IMR-90 (cell line): ENCODE measurements at regions not wholly inside any gene's neighbourhood (a gene's known extent, or its start where the extent isn't known, plus 50 kb on each side); places are given as distances from the start of the nearest gene placed in this dataset.

Experiments used
- ATAC-seq: fragments of 200-7000 bp; cut with Tn5 transposase; 2 replicates; pipeline ENCODE4 v1.9.1; 2020; ENCODE audit warnings: low read depth, mild to moderate bottlenecking, moderate library complexity
- BruUV-seq: library from RNA; stranded (reverse); fragments of 400-500 nt; replicated peaks from 2 replicates; lab custom pipeline; 2021; lab: Mats Ljungman, UMichigan
- CTCF ChIA-PET: fragments of 300-600 bp; formaldehyde crosslinking; extraction: SDS; loops from one replicate; lab custom pipeline; 2021; ENCODE audit warnings: antibody characterized with exemption; lab: Yijun Ruan, JAX
- POLR2A ChIA-PET: fragments of 300-600 bp; sonication (Branson Sonifier 250); formaldehyde crosslinking; loops from one replicate; lab custom pipeline; 2022; ENCODE audit warnings: antibody characterized with exemption; ENCODE audit not compliant: unreplicated experiment; lab: Charles Lee
- DNase-seq: peaks from one replicate; pipeline ENCODE4 v3.0.0; 2013
- H2AFZ ChIP-seq: replicated peaks from 2 replicates; pipeline ENCODE3; 2013; ENCODE audit warnings: low read length, mild to moderate bottlenecking; ENCODE audit not compliant: poor library complexity
- H2AK5ac ChIP-seq: 2 replicates; pipeline ENCODE4 v1.6.1; 2013; ENCODE audit warnings: low read depth, low read length, inconsistent platforms
- H2AK9ac ChIP-seq: replicated peaks from 2 replicates; pipeline ENCODE3; 2013; ENCODE audit warnings: mild to moderate bottlenecking, low read depth, low read length, moderate library complexity; ENCODE audit not compliant: poor library complexity
- H2BK120ac ChIP-seq: 2 replicates; pipeline ENCODE4 v1.6.1; 2013; ENCODE audit warnings: low read depth, low read length, inconsistent platforms
- H2BK15ac ChIP-seq: 3 replicates; pipeline ENCODE4 v1.6.1; 2013; ENCODE audit warnings: low read depth, low read length, inconsistent platforms
- H2BK20ac ChIP-seq: 2 replicates; pipeline ENCODE4 v1.6.1; 2013; ENCODE audit warnings: low read depth, mild to moderate bottlenecking, inconsistent platforms, low read length, moderate library complexity
- H2BK5ac ChIP-seq: 2 replicates; pipeline ENCODE4 v1.6.1; 2013; ENCODE audit warnings: mild to moderate bottlenecking, low read depth, low read length, inconsistent platforms; ENCODE audit not compliant: poor library complexity, severe bottlenecking
- H3K14ac ChIP-seq: replicated peaks from 2 replicates; pipeline ENCODE4 v1.6.1; 2013; ENCODE audit warnings: low read depth, low read length, inconsistent platforms
- H3K18ac ChIP-seq: 2 replicates; pipeline ENCODE4 v1.6.1; 2013; ENCODE audit warnings: low read depth, low read length, control low read depth
- H3K23ac ChIP-seq: 2 replicates; pipeline ENCODE4 v1.6.1; 2013; ENCODE audit warnings: low read depth, low read length, inconsistent platforms
- H3K27ac ChIP-seq: 2 replicates; pipeline ENCODE4 v1.5.1; 2013; ENCODE audit warnings: mild to moderate bottlenecking, control low read depth, low read length; ENCODE audit not compliant: insufficient read depth
- H3K27me3 ChIP-seq: 2 replicates; pipeline ENCODE4 v1.6.1; 2013; ENCODE audit warnings: low read length; ENCODE audit not compliant: control insufficient read depth, insufficient read depth
- H3K36me3 ChIP-seq: 2 replicates; pipeline ENCODE4 v1.6.1; 2013; ENCODE audit warnings: low read length, mixed read lengths; ENCODE audit not compliant: control insufficient read depth, insufficient read depth
- H3K4ac ChIP-seq: 2 replicates; pipeline ENCODE4 v1.6.1; 2013; ENCODE audit warnings: low read depth, low read length, inconsistent platforms
- H3K4me1 ChIP-seq: 2 replicates; pipeline ENCODE4 v1.6.1; 2013; ENCODE audit warnings: low read length, mixed read lengths; ENCODE audit not compliant: control insufficient read depth, insufficient read depth
- H3K4me2 ChIP-seq: 2 replicates; pipeline ENCODE4 v1.6.1; 2013; ENCODE audit warnings: low read depth, mild to moderate bottlenecking, control low read depth, low read length, moderate library complexity
- H3K4me3 ChIP-seq: 2 replicates; pipeline ENCODE4 v1.5.1; 2013; ENCODE audit warnings: low read depth, mild to moderate bottlenecking, control low read depth, low read length, moderate library complexity; ENCODE audit not compliant: insufficient read depth
- H3K56ac ChIP-seq: 2 replicates; pipeline ENCODE4 v1.6.1; 2013; ENCODE audit warnings: low read length, inconsistent platforms; ENCODE audit not compliant: insufficient read depth; ENCODE audit errors: extremely low read depth
- H3K79me1 ChIP-seq, 2 experiments: 2 replicates each; pipeline ENCODE4 v1.6.1; 2013; ENCODE audit warnings: low read length in 2 of 2, inconsistent platforms in 1 of 2, low read depth in 1 of 2
- H3K9ac ChIP-seq: 2 replicates; pipeline ENCODE4 v1.6.1; 2013; ENCODE audit warnings: low read depth, low read length, control low read depth
- H3K9me1 ChIP-seq: 2 replicates; pipeline ENCODE4 v1.6.1; 2013; ENCODE audit warnings: low read length, inconsistent platforms; ENCODE audit not compliant: insufficient read depth
- H3K9me3 ChIP-seq: 2 replicates; pipeline ENCODE4 v1.6.1; 2013; ENCODE audit warnings: low read length; ENCODE audit not compliant: control insufficient read depth, insufficient read depth
- H4K20me1 ChIP-seq: 2 replicates; pipeline ENCODE4 v1.6.1; 2013; ENCODE audit warnings: low read length, inconsistent platforms; ENCODE audit not compliant: insufficient read depth
- H4K5ac ChIP-seq: 2 replicates; pipeline ENCODE4 v1.6.1; 2013; ENCODE audit warnings: mild to moderate bottlenecking, low read depth, low read length, control low read depth
- H4K8ac ChIP-seq, 2 experiments: 2 replicates each; pipeline ENCODE4 v1.6.1; 2013; ENCODE audit warnings: low read depth in 2 of 2, low read length in 2 of 2, control low read depth in 1 of 2, inconsistent platforms in 1 of 2
- H4K91ac ChIP-seq: 2 replicates; pipeline ENCODE4 v1.6.1; 2013; ENCODE audit warnings: low read depth, low read length, inconsistent platforms; ENCODE audit not compliant: insufficient read depth
- BHLHE40 ChIP-seq: fragments of 150-350 bp; IDR thresholded peaks from 2 replicates; pipeline ENCODE4 v1.6.1; 2016; ENCODE audit warnings: mild to moderate bottlenecking, low read depth, low read length
- CEBPB ChIP-seq: IDR thresholded peaks from 2 replicates; pipeline ENCODE4 v1.6.1; 2012; ENCODE audit warnings: low read depth, low read length, improper control_type of control experiment
- CHD1 ChIP-seq: IDR thresholded peaks from 2 replicates; pipeline ENCODE4 v1.6.1; 2012; ENCODE audit warnings: low read depth, low read length, improper control_type of control experiment
- ELK1 ChIP-seq: fragments of 150-350 bp; IDR thresholded peaks from 2 replicates; pipeline ENCODE4 v1.6.1; 2016; ENCODE audit warnings: low read depth, mild to moderate bottlenecking, low read length, moderate library complexity, borderline replicate concordance
- FOS ChIP-seq: fragments of 150-350 bp; IDR thresholded peaks from 2 replicates; pipeline ENCODE4 v1.6.1; 2016; ENCODE audit warnings: low read depth, low read length
- MAFK ChIP-seq: IDR thresholded peaks from 2 replicates; pipeline ENCODE4 v1.6.1; 2012; ENCODE audit warnings: low read depth, low read length, improper control_type of control experiment
- MAZ ChIP-seq: IDR thresholded peaks from 2 replicates; pipeline ENCODE4 v1.6.1; 2012; ENCODE audit warnings: low read depth, mild to moderate bottlenecking, low read length, improper control_type of control experiment, moderate library complexity, borderline replicate concordance
- MXI1 ChIP-seq: IDR thresholded peaks from 2 replicates; pipeline ENCODE4 v1.6.1; 2012; ENCODE audit warnings: low read depth, mild to moderate bottlenecking, low read length, moderate library complexity, borderline replicate concordance
- NFE2L2 ChIP-seq: fragments of 150-350 bp; IDR thresholded peaks from 2 replicates; pipeline ENCODE4 v1.6.1; 2016; ENCODE audit warnings: low read depth, mild to moderate bottlenecking, low read length
- POLR2A ChIP-seq: IDR thresholded peaks from 2 replicates; pipeline ENCODE4 v1.6.1; 2012; ENCODE audit warnings: mild to moderate bottlenecking, low read depth, low read length
- RAD21 ChIP-seq: IDR thresholded peaks from 2 replicates; pipeline ENCODE4 v1.6.1; 2012; ENCODE audit warnings: low read length, improper control_type of control experiment
- RCOR1 ChIP-seq: IDR thresholded peaks from 2 replicates; pipeline ENCODE4 v1.6.1; 2012; ENCODE audit warnings: mild to moderate bottlenecking, low read length, improper control_type of control experiment; ENCODE audit not compliant: insufficient replicate concordance
- RFX5 ChIP-seq: IDR thresholded peaks from 2 replicates; pipeline ENCODE4 v1.8.0; 2012; ENCODE audit warnings: low read depth, mild to moderate bottlenecking, low read length, moderate library complexity
- SMC3 ChIP-seq: fragments of 150-350 bp; IDR thresholded peaks from 2 replicates; pipeline ENCODE4 v1.6.1; 2016; ENCODE audit warnings: low read depth, mild to moderate bottlenecking, antibody characterized with exemption, low read length, moderate library complexity
- USF2 ChIP-seq: fragments of 150-350 bp; IDR thresholded peaks from 2 replicates; pipeline ENCODE4 v1.6.1; 2017; ENCODE audit warnings: mild to moderate bottlenecking, antibody characterized with exemption, low read length, low read depth
- WGBS, 2 experiments: methylation state at CpG; one replicate each; pipeline versions ENCODE4 v1.1.5 to v1.1.7; 2013; ENCODE audit warnings: missing lambda C conversion rate in 2 of 2; ENCODE audit not compliant: insufficient read length in 1 of 2; ENCODE audit errors: extremely low coverage in 2 of 2; 5-methylcytosine and 5-hydroxymethylcytosine counted together
- dilution Hi-C: fragments of 300-500 bp; cut with HindIII; formaldehyde crosslinking; loops from one replicate; pipeline ENCODE4 v1.14.3; 2018; ENCODE audit warnings: low sequenced_read_pairs; ENCODE audit not compliant: unreplicated experiment
- in situ Hi-C: fragments of 300-500 bp; cut with MboI; formaldehyde crosslinking; loops from 3 replicates; pipeline ENCODE4 v1.14.3; 2019; ENCODE audit warnings: low sequenced_read_pairs, inconsistent platforms, mixed read lengths
- intact Hi-C: fragments of 100-400 bp; cut with micrococcal nuclease; formaldehyde crosslinking; loops from 2 replicates; pipeline ENCODE4 v1.10.0; 2022
- TF ChIP-seq, protein P1 (sequence below): conservative IDR thresholded peaks from 2 replicates; pipeline ENCODE4 v1.5.1; 2012; ENCODE audit warnings: mild to moderate bottlenecking, low read depth, low read length, improper control_type of control experiment

- Histone ChIP-seq H4K5ac (no peak overlapping the region), H3K27me3 (no peaks in the 10 kb centered on the region), H3K4me3 (no peak overlapping the region), H3K23ac (no peak overlapping the region), H2AK5ac (no peak overlapping the region), H4K20me1 (no peaks in the 10 kb centered on the region), H2BK20ac (no peak overlapping the region), H4K91ac (no peak overlapping the region), H3K18ac (no peak overlapping the region), H2BK15ac (no peak overlapping the region), H3K36me3 (no peaks in the 10 kb centered on the region), H3K9ac (no peak overlapping the region), H2BK5ac (no peak overlapping the region), H3K56ac (no peak overlapping the region), H2BK120ac (no peak overlapping the region), H3K14ac (no peak overlapping the region), H3K79me1 (no peaks in the 10 kb centered on the region), H2AFZ (no peak overlapping the region), H3K9me1 (peaks cover 5% of the 10 kb centered on the region; the same call in 1 of the 2 replicates), H3K4ac (no peak overlapping the region), H4K8ac (no peak overlapping the region), H3K27ac (no peak overlapping the region), H3K4me2 (no peak overlapping the region), H3K4me1 (peaks cover 7% of the 10 kb centered on the region), H3K9me3 (no peaks in the 10 kb centered on the region), H2AK9ac (no peak overlapping the region)
- intact Hi-C loops (no loop called here), dilution Hi-C loops (no loop called here), in situ Hi-C loops (no loop called here)
- ChIA-PET POLR2A (no interaction called here), CTCF (no interaction called here)
- WGBS, 2 experiments = no CpG with 5 or more reads among the region's 3 CpGs
- BruUV-seq = no TSS peak
- ATAC-seq (no peak), DNase-seq (no peak)
- no peak for TF ChIP-seq POLR2A
- no peak for TF ChIP-seq SMC3
- TF ChIP-seq FOS = no peak
- no peak for TF ChIP-seq MXI1
- no peak for TF ChIP-seq NFE2L2
- no peak for TF ChIP-seq CEBPB
- TF ChIP-seq CHD1 = no peak
- no peak for TF ChIP-seq MAFK
- no peak for TF ChIP-seq ELK1
- no peak for TF ChIP-seq BHLHE40
- TF ChIP-seq RCOR1 = no peak
- TF ChIP-seq, protein P1, sequence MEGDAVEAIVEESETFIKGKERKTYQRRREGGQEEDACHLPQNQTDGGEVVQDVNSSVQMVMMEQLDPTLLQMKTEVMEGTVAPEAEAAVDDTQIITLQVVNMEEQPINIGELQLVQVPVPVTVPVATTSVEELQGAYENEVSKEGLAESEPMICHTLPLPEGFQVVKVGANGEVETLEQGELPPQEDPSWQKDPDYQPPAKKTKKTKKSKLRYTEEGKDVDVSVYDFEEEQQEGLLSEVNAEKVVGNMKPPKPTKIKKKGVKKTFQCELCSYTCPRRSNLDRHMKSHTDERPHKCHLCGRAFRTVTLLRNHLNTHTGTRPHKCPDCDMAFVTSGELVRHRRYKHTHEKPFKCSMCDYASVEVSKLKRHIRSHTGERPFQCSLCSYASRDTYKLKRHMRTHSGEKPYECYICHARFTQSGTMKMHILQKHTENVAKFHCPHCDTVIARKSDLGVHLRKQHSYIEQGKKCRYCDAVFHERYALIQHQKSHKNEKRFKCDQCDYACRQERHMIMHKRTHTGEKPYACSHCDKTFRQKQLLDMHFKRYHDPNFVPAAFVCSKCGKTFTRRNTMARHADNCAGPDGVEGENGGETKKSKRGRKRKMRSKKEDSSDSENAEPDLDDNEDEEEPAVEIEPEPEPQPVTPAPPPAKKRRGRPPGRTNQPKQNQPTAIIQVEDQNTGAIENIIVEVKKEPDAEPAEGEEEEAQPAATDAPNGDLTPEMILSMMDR = no peak
- TF ChIP-seq RFX5 = no peak
- no peak for TF ChIP-seq MAZ
- no peak for TF ChIP-seq RAD21
- no peak for TF ChIP-seq USF2
Measured at GRCh38 chr10:90317172-90317571, 540.7 kb downstream of the HTR7 start.
